IPS-20b (cell line): ENCODE measurements at regions not wholly inside any gene's neighbourhood (a gene's known extent, or its start where the extent isn't known, plus 50 kb on each side); places are given as distances from the start of the nearest gene placed in this dataset.

Source experiments
- H3K27ac ChIP-seq: one replicate; pipeline ENCODE4 v1.5.1; 2013; ENCODE audit warnings: low read length
- H3K27me3 ChIP-seq: 2 replicates; pipeline ENCODE4 v1.6.1; 2013; ENCODE audit warnings: mild to moderate bottlenecking, low read length, inconsistent platforms; ENCODE audit not compliant: insufficient read depth
- H3K36me3 ChIP-seq: 2 replicates; pipeline ENCODE4 v1.6.1; 2013; ENCODE audit warnings: low read depth, mild to moderate bottlenecking, inconsistent platforms, low read length, moderate library complexity; ENCODE audit not compliant: insufficient read depth
- H3K4me1 ChIP-seq: 2 replicates; pipeline ENCODE4 v1.6.1; 2013; ENCODE audit warnings: mild to moderate bottlenecking, control low read depth, inconsistent platforms, low read length, moderate library complexity; ENCODE audit not compliant: insufficient read depth
- H3K4me3 ChIP-seq: 2 replicates; pipeline ENCODE4 v1.5.1; 2013; ENCODE audit warnings: mild to moderate bottlenecking, low read length, inconsistent platforms
- H3K9ac ChIP-seq: 2 replicates; pipeline ENCODE4 v1.6.1; 2013; ENCODE audit warnings: low read depth, mild to moderate bottlenecking, inconsistent platforms, low read length, moderate library complexity
- H3K9me3 ChIP-seq: 2 replicates; pipeline ENCODE4 v1.6.1; 2013; ENCODE audit warnings: mild to moderate bottlenecking, low read depth, low read length, inconsistent platforms; ENCODE audit not compliant: insufficient read depth

- Histone ChIP-seq H3K27ac (no peak overlapping the region), H3K9ac (no peak overlapping the region), H3K36me3 (no peaks in the 10 kb centered on the region), H3K4me1 (no peaks in the 10 kb centered on the region), H3K4me3 (no peak overlapping the region), H3K27me3 (no peaks in the 10 kb centered on the region), H3K9me3 (no peaks in the 10 kb centered on the region)
Measured at GRCh38 chr13:73961181-73961580, 173.0 kb downstream of the KLF12 start.

DNA sequence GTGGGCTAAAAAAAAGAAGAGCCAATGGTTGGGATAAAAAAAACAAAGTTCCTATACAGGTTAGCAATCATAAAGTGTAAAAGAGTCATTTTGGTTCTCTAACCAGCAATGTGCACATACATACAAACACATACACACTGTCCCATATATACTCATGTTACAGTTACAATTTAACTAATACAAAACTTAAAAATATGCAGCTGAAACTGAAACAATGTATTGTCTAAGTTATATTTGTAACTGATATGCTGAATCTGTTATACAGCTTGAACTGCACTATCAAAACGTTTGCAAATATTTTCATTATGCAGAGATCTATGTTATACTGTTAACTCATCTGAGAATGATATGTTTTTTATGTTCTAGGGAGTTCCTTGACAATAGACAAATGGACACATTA lies 173.7 kb downstream of the KLF12 start:
- H3K4me3 ChIP-seq: no peak overlapping the region
- H3K9ac ChIP-seq: no peak overlapping the region
- no peaks in the 10 kb centered on the region for H3K36me3 ChIP-seq
- H3K4me1 ChIP-seq: no peaks in the 10 kb centered on the region
- H3K27ac ChIP-seq: no peak overlapping the region
- H3K9me3 ChIP-seq: no peaks in the 10 kb centered on the region
- no peaks in the 10 kb centered on the region for H3K27me3 ChIP-seq

- Histone ChIP-seq H3K9ac (no peak overlapping the region), H3K27me3 (no peaks in the 10 kb centered on the region), H3K27ac (no peak overlapping the region), H3K9me3 (no peaks in the 10 kb centered on the region), H3K36me3 (no peaks in the 10 kb centered on the region), H3K4me3 (no peak overlapping the region), H3K4me1 (no peaks in the 10 kb centered on the region)
Measured at GRCh38 chr13:73958657-73959397, 175.4 kb downstream of the KLF12 start.

DNA sequence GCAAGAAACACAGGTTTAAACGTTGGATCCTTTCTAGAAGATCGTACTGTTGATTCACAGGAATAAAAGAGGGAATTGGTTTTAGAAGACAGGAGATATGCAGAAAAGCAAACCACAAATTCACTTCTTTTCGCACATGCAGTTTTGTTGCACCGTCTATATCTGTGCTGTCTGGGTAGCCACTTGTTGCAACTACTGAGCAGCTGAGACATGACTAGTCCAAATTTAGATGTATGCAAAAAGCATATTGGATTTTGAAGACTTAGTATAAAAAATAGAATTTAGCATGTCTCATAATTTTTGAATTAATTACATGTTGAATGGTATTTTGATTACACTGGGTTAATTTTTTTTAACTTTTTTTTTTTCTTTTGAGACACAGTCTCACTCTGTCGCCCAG lies 176.3 kb downstream of the KLF12 start:
- H3K4me1 ChIP-seq: 0 out of 2 replicates have a peak, but pooled peaks cover 2% of the 10 kb centered on the region
- no peaks in the 10 kb centered on the region for H3K9me3 ChIP-seq
- H3K27me3 ChIP-seq: no peaks in the 10 kb centered on the region
- no peak overlapping the region for H3K27ac ChIP-seq
- H3K9ac ChIP-seq: no peak overlapping the region
- H3K36me3 ChIP-seq: no peaks in the 10 kb centered on the region
- H3K4me3 ChIP-seq: no peak overlapping the region

DNA sequence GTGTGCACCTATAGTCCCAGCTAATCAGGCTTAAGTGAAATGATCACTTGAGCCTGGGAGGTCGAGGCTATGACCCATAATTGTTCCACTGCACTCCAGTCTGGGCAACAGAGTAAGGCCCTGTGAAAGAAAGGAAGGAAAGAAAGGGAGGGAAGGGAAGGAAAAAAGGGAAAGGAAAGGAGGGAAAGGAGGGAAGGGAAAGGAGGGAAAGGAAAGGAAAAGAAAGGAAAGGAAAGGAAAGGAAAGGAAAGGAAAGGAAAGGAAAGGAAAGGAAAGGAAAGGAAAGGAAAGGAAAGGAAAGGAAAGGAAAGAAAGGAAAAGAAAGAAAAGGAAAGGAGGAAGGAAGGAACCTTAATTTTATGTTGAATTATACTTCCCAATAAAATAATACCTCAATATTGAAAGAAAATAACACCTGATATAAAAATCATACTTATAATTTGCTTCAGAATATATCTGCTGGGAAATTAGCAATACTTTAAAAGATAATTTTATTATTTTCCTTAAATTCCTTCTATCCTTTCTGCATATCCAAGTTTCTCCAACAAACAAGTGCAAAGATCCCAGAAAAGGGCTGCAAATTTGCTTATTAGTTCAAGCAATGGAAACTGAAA lies 177.3 kb downstream of the KLF12 start:
- Histone ChIP-seq H3K36me3 (no peaks in the 10 kb centered on the region), H3K9me3 (no peaks in the 10 kb centered on the region), H3K9ac (no peak overlapping the region), H3K4me1 (0 out of 2 replicates have a peak, but pooled peaks cover 2% of the 10 kb centered on the region), H3K27ac (no peak overlapping the region), H3K4me3 (no peak overlapping the region), H3K27me3 (no peaks in the 10 kb centered on the region)

DNA sequence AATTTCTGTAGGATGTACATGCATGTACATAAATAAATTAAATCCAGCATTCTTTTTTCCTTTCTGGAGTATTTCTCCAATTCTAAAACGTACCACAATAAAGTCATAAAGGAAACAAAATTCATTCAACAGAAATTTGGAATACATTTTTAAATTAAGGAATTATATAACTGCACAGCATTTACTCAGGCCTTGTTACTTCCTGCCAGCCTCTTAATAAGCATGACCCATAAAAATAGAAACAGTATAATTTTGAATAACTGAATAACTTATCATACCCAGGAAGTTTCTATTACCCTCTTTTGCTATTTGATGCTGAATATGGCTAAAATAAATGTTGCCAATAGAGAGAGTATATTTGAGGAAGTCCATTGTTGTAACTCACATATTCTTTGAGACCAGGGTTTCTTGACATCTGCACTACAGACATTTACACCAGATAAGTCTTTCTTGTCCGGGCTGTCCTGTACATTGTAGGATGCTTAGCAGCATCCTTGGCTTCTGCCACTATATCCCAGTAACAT lies 178.2 kb downstream of the KLF12 start:
- 0 out of 2 replicates have a peak, but pooled peaks cover 2% of the 10 kb centered on the region for H3K4me1 ChIP-seq
- H3K9ac ChIP-seq: no peak overlapping the region

DNA sequence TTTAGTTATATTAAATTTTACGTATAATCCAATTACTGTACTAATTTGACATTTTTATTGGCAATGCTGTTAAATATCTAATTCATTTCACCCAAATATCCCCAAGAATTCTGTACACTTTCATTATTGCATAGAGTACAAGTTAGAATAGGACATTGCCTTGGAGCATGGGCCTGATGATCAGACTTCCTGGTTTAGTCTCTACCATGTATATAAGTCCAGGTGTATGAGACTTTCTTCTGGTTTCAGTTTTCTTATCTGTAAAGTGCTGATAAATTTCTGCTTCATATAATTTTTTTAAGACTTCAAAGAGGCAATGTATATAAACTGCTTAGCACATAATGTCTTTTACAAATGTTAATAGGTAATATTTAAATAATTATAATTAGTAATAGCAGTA lies 179.4 kb downstream of the KLF12 start:
- Histone ChIP-seq H3K27ac (no peak overlapping the region), H3K4me3 (no peak overlapping the region), H3K27me3 (no peaks in the 10 kb centered on the region), H3K36me3 (no peaks in the 10 kb centered on the region), H3K9me3 (no peaks in the 10 kb centered on the region), H3K4me1 (0 out of 2 replicates have a peak, but pooled peaks cover 2% of the 10 kb centered on the region), H3K9ac (no peak overlapping the region)

More for the DNA sequence above, 178.2 kb downstream of the KLF12 start:
- no peaks in the 10 kb centered on the region for H3K36me3 ChIP-seq
- no peaks in the 10 kb centered on the region for H3K27me3 ChIP-seq
- no peak overlapping the region for H3K4me3 ChIP-seq
- no peak overlapping the region for H3K27ac ChIP-seq
- H3K9me3 ChIP-seq: no peaks in the 10 kb centered on the region

DNA sequence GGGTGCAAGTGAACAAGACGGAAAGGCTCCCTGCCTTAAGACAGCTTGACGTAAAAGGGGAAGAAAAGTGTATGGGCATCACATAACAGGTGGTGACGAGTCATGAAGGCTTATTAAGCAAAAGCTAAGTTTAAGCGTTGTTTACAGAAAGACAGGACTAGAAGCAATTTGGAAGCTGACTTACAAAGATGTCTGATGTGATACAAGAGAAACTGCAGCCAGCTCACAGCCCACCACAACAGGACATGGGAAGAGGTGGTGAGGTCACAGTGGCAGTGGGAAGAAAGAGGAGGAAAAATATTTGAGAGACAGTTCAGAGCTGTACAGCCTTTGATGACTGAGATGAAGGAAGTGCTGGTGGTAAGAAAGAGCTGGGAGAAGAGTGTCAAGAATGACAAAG lies 181.6 kb downstream of the KLF12 start:
- no peaks in the 10 kb centered on the region for H3K9me3 ChIP-seq
- no peak overlapping the region for H3K4me3 ChIP-seq
- H3K27ac ChIP-seq: no peak overlapping the region
- H3K9ac ChIP-seq: no peak overlapping the region
- 0 out of 2 replicates have a peak, but pooled peaks cover 2% of the 10 kb centered on the region for H3K4me1 ChIP-seq
- H3K36me3 ChIP-seq: no peaks in the 10 kb centered on the region
- no peaks in the 10 kb centered on the region for H3K27me3 ChIP-seq

DNA sequence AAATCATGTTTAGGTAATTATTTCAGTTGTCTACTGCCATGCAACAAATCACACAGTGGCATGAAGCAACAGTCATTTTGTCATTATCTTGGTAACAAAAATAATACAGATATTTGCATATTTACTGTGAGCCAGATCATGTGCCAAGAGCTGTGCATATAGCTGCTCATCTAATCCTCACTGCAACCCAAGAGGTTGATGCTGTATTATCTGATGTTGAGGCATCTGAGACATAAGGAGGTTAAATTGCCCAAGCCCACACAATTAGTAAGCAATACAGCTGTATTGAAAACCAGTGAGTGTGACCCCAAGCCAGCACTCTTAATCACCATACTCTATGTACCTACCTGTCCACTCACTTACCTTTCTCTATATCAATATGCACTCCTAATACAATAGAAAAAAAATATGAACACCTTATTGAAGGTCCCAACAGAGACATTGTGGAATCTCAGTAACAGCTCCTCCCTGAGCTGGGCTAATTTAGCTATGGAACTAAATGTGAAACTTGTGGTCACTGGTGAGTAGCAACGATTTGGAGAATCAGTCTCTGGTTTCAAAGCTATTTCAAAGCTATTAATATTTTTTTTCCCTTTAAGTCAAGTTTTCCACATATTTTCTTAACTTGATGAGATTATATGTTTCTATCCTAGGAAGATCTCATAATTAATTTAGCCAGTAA lies 185.2 kb downstream of the KLF12 start:
- no peaks in the 10 kb centered on the region for H3K27me3 ChIP-seq
- no peaks in the 10 kb centered on the region for H3K9me3 ChIP-seq
- H3K27ac ChIP-seq: no peak overlapping the region
- H3K4me3 ChIP-seq: no peak overlapping the region
- no peaks in the 10 kb centered on the region for H3K36me3 ChIP-seq
- H3K4me1 ChIP-seq: peaks cover 6% of the 10 kb centered on the region; the same call in 1 of the 2 replicates
- H3K9ac ChIP-seq: no peak overlapping the region

DNA sequence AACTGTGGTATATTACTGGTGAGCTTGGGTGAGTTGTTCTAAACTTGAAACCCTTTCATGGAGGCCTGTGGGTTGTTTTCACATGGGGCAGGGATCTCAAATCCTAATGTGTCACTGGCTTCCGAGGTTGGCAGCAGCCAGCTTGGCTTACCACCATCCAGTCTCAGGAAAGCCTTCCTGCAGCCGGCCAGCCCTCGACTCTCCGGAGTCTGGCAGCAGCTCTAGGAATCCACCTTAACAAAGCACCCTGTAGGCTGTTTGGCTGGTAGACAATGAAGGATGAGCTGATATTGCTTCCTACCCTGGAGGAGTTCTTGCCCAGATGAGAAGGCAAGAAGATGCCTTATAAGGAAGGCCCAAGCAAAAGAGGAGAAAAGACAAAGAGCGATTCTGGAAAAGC lies 188.3 kb downstream of the KLF12 start:
- H3K4me1 ChIP-seq: peaks cover 4% of the 10 kb centered on the region; the same call in 1 of the 2 replicates
- H3K36me3 ChIP-seq: no peaks in the 10 kb centered on the region
- peak overlapping the region; percentile 51; the same call in 1 of the 2 replicates for H3K9ac ChIP-seq
- H3K27ac ChIP-seq: no peak overlapping the region
- no peaks in the 10 kb centered on the region for H3K9me3 ChIP-seq
- H3K27me3 ChIP-seq: no peaks in the 10 kb centered on the region
- no peak overlapping the region for H3K4me3 ChIP-seq

- H3K4me1 ChIP-seq: peaks cover 4% of the 10 kb centered on the region; the same call in 1 of the 2 replicates
- no peaks in the 10 kb centered on the region for H3K27me3 ChIP-seq
- H3K9ac ChIP-seq: no peak overlapping the region; the same call in 1 of the 2 replicates
- no peak overlapping the region for H3K4me3 ChIP-seq
- H3K36me3 ChIP-seq: no peaks in the 10 kb centered on the region
- no peak overlapping the region for H3K27ac ChIP-seq
- no peaks in the 10 kb centered on the region for H3K9me3 ChIP-seq
Measured at GRCh38 chr13:73945382-73945781, 188.8 kb downstream of the KLF12 start.
